GM18517 (cell line): ENCODE measurements at regions not wholly inside any gene's neighbourhood (a gene's known extent, or its start where the extent isn't known, plus 50 kb on each side); places are given as distances from the start of the nearest gene placed in this dataset.

ENCODE experiments used
- ATAC-seq: cut with Tn5 transposase; IDR thresholded peaks from one replicate; pipeline ENCODE4 v1.9.1; 2021; ENCODE audit warnings: mild to moderate bottlenecking, moderate library complexity; ENCODE audit not compliant: unreplicated experiment

- ATAC-seq: no peak
Observed at GRCh38 chrX:4373791-4374190, 660.3 kb upstream of the PRKX start.

- no peak for ATAC-seq
Observed at GRCh38 chrX:4358577-4358976, 645.1 kb upstream of the PRKX start.

GRCh38 chrX:4322916-4323315, 609.5 kb upstream of the PRKX start:
- no peak for ATAC-seq

- ATAC-seq: no peak
Observed at GRCh38 chrX:4320436-4320947, 607.0 kb upstream of the PRKX start.

- no peak for ATAC-seq
Observed at GRCh38 chrX:4315891-4316290, 602.4 kb upstream of the PRKX start.

- no peak for ATAC-seq
Observed at GRCh38 chrX:4314586-4314985, 601.1 kb upstream of the PRKX start.

- ATAC-seq: no peak
Observed at GRCh38 chrX:4277122-4277521, 563.7 kb upstream of the PRKX start.

GRCh38 chrX:4268676-4269075, 555.2 kb upstream of the PRKX start:
- no peak for ATAC-seq

- ATAC-seq: no peak
Observed at GRCh38 chrX:4265036-4265435, 551.6 kb upstream of the PRKX start.

- ATAC-seq: no peak
Observed at GRCh38 chrX:4263030-4263803, 549.8 kb upstream of the PRKX start.

GRCh38 chrX:4253092-4253491, 539.6 kb upstream of the PRKX start:
- no peak for ATAC-seq

GRCh38 chrX:4249401-4249800, 536.0 kb upstream of the PRKX start:
- no peak for ATAC-seq

- ATAC-seq: no peak
Observed at GRCh38 chrX:4243759-4244158, 530.3 kb upstream of the PRKX start.

- ATAC-seq: peak; percentile 21
Observed at GRCh38 chrX:4240541-4241194, 527.2 kb upstream of the PRKX start.

GRCh38 chrX:4239650-4240540, 526.4 kb upstream of the PRKX start:
- peak; percentile 65 for ATAC-seq

- no peak for ATAC-seq
Observed at GRCh38 chrX:4238916-4239315, 525.5 kb upstream of the PRKX start.

- no peak for ATAC-seq
Observed at GRCh38 chrX:4225086-4225485, 511.6 kb upstream of the PRKX start.

GRCh38 chrX:4206941-4207340, 493.5 kb upstream of the PRKX start:
- ATAC-seq: no peak

- no peak for ATAC-seq
Observed at GRCh38 chrX:4197971-4198370, 484.5 kb upstream of the PRKX start.

- ATAC-seq: no peak
Observed at GRCh38 chrX:4193500-4194155, 480.2 kb upstream of the PRKX start.

GRCh38 chrX:4186331-4186730, 472.9 kb upstream of the PRKX start:
- no peak for ATAC-seq
